ENCODE measurements at regions not wholly inside any gene's neighbourhood (a gene's known extent, or its start where the extent isn't known, plus 50 kb on each side); places are given as distances from the start of the nearest gene placed in this dataset.

GRCh38 chr1:5750186-5751162 lies 241.8 kb downstream of the NPHP4 start:
- no peak for DNase-seq (ENCODE audit: low spot score)

- no peak for DNase-seq (ENCODE audit: low spot score)
These were observed 243.7 kb downstream of the NPHP4 start for GRCh38 chr1:5748286-5749225.

GRCh38 chr1:5747426-5748285 lies 244.6 kb downstream of the NPHP4 start:
- no peak for DNase-seq (ENCODE audit: low spot score)

- no peak for DNase-seq (ENCODE audit: low spot score)
These were observed 245.4 kb downstream of the NPHP4 start for GRCh38 chr1:5746611-5747425.

- DNase-seq (ENCODE audit: low spot score), result peak; percentile 70
These were observed 246.2 kb downstream of the NPHP4 start for GRCh38 chr1:5745800-5746610.

- no peak for DNase-seq (ENCODE audit: low spot score)
These were observed 247.1 kb downstream of the NPHP4 start for GRCh38 chr1:5744911-5745799.

GRCh38 chr1:5744341-5744740 lies 247.9 kb downstream of the NPHP4 start:
- DNase-seq (ENCODE audit: low spot score), result no peak

- no peak for DNase-seq (ENCODE audit: low spot score)
These were observed 248.7 kb downstream of the NPHP4 start for GRCh38 chr1:5743435-5744095.

- no peak for DNase-seq (ENCODE audit: low spot score)
These were observed 249.4 kb downstream of the NPHP4 start for GRCh38 chr1:5742801-5743200.

GRCh38 chr1:5742032-5742431 lies 250.2 kb downstream of the NPHP4 start:
- no peak for DNase-seq (ENCODE audit: low spot score)

- no peak for DNase-seq (ENCODE audit: low spot score)
These were observed 251.1 kb downstream of the NPHP4 start for GRCh38 chr1:5740865-5741860.

- no peak for DNase-seq (ENCODE audit: low spot score)
These were observed 251.8 kb downstream of the NPHP4 start for GRCh38 chr1:5740450-5740849.

GRCh38 chr1:5739561-5740078 lies 252.6 kb downstream of the NPHP4 start:
- no peak for DNase-seq (ENCODE audit: low spot score)

- DNase-seq (ENCODE audit: low spot score), result no peak
These were observed 253.2 kb downstream of the NPHP4 start for GRCh38 chr1:5738911-5739462.

- no peak for DNase-seq (ENCODE audit: low spot score)
These were observed 255.1 kb downstream of the NPHP4 start for GRCh38 chr1:5737081-5737480.

- no peak for DNase-seq (ENCODE audit: low spot score)
These were observed 257.2 kb downstream of the NPHP4 start for GRCh38 chr1:5734996-5735395.

GRCh38 chr1:5734414-5734813 lies 257.8 kb downstream of the NPHP4 start:
- DNase-seq (ENCODE audit: low spot score), result no peak
